Chondrocyte (in vitro differentiated cells): ENCODE measurements at regions not wholly inside any gene's neighbourhood (a gene's known extent, or its start where the extent isn't known, plus 50 kb on each side); places are given as distances from the start of the nearest gene placed in this dataset.

Experiments used
- DNase-seq: peaks from one replicate; pipeline ENCODE4 v3.0.0; 2021; ENCODE audit warnings: mixed read lengths, low spot score
- H3K27ac Mint-ChIP-seq: one replicate; pipeline ENCODE4 v1.8.0; 2021; ENCODE audit warnings: mild to moderate bottlenecking, moderate library complexity, mixed read lengths; ENCODE audit not compliant: unreplicated experiment
- H3K27me3 Mint-ChIP-seq: 2 replicates; pipeline ENCODE4 v1.8.0; 2021; ENCODE audit warnings: low read depth, mixed read lengths
- H3K36me3 Mint-ChIP-seq: 2 replicates; pipeline ENCODE4 v1.8.0; 2021; ENCODE audit warnings: low read depth, mixed read lengths
- H3K4me1 Mint-ChIP-seq: 2 replicates; pipeline ENCODE4 v1.8.0; 2021; ENCODE audit warnings: low read depth, mild to moderate bottlenecking, mixed read lengths
- H3K4me3 Mint-ChIP-seq: one replicate; pipeline ENCODE4 v1.8.0; 2021; ENCODE audit warnings: mild to moderate bottlenecking, moderate library complexity, mixed read lengths; ENCODE audit not compliant: unreplicated experiment
- H3K9me3 Mint-ChIP-seq: 2 replicates; pipeline ENCODE4 v1.8.0; 2021; ENCODE audit warnings: low read depth, mixed read lengths
- TF ChIP-seq, protein P1 (sequence below): fragments of 200-600 bp; sonication (generic); IDR thresholded peaks from 2 replicates; pipeline ENCODE4 v1.5.0; 2021; ENCODE audit warnings: antibody characterized with exemption, mild to moderate bottlenecking, moderate library complexity

DNA sequence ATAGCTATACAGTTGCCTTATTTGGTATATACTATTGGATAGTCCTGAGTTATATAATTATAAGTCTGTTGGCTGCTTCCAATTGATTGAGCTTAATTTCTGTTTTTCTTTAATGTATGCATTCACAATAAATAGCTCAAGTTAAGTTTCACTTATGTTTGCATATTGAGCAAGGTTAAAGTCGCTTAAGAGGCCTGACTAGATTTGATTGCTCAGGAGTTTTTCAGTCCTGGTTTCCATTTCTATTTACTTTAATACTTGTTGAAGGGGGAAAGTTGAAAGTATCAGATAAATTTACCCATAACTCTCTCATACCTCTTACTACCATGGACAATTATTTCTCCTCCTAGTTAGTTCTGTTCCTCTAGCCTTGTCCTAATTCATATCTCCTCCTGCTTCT is 294.7 kb downstream of the ARL4A start:
- no peak for DNase-seq
- no peak overlapping the region for H3K27ac Mint-ChIP-seq
- H3K4me1 Mint-ChIP-seq = peaks cover 3% of the 10 kb centered on the region
- TF ChIP-seq, protein P1, sequence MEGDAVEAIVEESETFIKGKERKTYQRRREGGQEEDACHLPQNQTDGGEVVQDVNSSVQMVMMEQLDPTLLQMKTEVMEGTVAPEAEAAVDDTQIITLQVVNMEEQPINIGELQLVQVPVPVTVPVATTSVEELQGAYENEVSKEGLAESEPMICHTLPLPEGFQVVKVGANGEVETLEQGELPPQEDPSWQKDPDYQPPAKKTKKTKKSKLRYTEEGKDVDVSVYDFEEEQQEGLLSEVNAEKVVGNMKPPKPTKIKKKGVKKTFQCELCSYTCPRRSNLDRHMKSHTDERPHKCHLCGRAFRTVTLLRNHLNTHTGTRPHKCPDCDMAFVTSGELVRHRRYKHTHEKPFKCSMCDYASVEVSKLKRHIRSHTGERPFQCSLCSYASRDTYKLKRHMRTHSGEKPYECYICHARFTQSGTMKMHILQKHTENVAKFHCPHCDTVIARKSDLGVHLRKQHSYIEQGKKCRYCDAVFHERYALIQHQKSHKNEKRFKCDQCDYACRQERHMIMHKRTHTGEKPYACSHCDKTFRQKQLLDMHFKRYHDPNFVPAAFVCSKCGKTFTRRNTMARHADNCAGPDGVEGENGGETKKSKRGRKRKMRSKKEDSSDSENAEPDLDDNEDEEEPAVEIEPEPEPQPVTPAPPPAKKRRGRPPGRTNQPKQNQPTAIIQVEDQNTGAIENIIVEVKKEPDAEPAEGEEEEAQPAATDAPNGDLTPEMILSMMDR = no peak
- H3K27me3 Mint-ChIP-seq = peaks cover 2% of the 10 kb centered on the region
- no peak overlapping the region for H3K4me3 Mint-ChIP-seq
- no peaks in the 10 kb centered on the region for H3K36me3 Mint-ChIP-seq
- H3K9me3 Mint-ChIP-seq = no peaks in the 10 kb centered on the region

DNA sequence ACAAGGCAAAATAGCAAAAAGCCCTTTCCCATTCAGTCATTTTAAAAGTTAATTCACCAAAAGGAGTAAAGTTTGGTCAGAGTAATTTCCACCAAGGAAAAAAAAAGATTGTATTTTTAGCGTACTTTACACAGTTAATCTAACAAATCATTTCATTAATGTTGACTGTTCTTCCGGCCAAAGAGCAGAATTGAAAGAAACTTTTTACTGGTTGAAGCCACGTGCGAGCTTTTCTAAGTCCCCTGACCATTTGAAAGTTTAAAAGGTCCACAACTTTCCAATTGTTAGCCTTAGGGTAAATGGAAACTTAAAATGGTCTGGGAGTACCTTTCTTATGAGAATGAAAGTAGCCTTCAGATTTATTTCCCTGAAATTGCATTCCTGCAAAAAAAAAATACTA is 296.7 kb downstream of the ARL4A start:
- no peak overlapping the region for H3K4me3 Mint-ChIP-seq
- H3K4me1 Mint-ChIP-seq = peaks cover 5% of the 10 kb centered on the region
- no peak overlapping the region for H3K27ac Mint-ChIP-seq
- no peak for DNase-seq
- H3K9me3 Mint-ChIP-seq = no peaks in the 10 kb centered on the region
- TF ChIP-seq, protein P1 = no peak
- H3K36me3 Mint-ChIP-seq = no peaks in the 10 kb centered on the region
- peaks cover 2% of the 10 kb centered on the region for H3K27me3 Mint-ChIP-seq

DNA sequence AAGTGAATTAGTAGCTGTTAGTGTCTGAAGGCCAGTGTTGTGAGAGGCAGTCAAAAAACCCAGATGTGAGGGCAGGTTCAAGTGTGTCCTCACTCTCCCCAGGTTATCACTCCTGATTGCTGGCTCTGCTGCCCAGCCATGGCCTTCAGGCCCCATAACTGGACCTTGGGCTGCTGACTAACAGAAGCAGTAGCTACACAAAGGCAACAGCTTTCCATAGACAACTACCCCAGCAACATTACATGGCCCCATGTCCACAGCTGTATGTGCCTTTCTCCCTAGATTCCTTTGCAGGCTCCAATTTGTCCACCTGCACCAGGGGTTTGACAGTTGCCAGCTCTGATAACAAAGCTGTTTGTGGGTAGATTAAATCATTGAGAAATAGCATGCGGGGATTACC is 297.8 kb downstream of the ARL4A start:
- Mint-ChIP-seq H3K4me3 (no peak overlapping the region), H3K27ac (no peak overlapping the region), H3K4me1 (peaks cover 6% of the 10 kb centered on the region), H3K27me3 (peaks cover 2% of the 10 kb centered on the region), H3K9me3 (no peaks in the 10 kb centered on the region), H3K36me3 (no peaks in the 10 kb centered on the region)
- DNase-seq = no peak
- TF ChIP-seq, protein P1 = no peak

DNA sequence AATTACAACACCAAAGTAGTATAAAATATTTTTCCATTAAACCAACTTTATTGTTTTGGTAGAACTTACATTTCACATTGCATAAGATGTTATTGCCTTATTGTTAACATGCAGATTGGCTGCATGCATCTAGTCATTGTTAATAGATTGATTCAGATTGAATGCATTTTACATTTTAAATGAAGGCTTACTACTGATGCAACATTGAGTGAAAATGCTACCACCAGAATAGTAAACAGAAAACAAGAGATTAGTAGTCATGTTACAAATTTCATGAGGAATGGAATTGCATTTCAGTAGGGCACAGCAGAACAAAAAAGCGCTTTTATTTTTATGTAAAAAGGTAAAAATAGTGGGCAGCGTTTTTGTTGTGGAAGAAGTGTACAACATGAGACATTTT is 298.3 kb downstream of the ARL4A start:
- TF ChIP-seq, protein P1 = no peak
- no peaks in the 10 kb centered on the region for H3K9me3 Mint-ChIP-seq
- H3K4me1 Mint-ChIP-seq = peaks cover 6% of the 10 kb centered on the region
- H3K27me3 Mint-ChIP-seq = peaks cover 2% of the 10 kb centered on the region
- DNase-seq = no peak
- H3K27ac Mint-ChIP-seq = no peak overlapping the region
- no peak overlapping the region for H3K4me3 Mint-ChIP-seq
- no peaks in the 10 kb centered on the region for H3K36me3 Mint-ChIP-seq

DNA sequence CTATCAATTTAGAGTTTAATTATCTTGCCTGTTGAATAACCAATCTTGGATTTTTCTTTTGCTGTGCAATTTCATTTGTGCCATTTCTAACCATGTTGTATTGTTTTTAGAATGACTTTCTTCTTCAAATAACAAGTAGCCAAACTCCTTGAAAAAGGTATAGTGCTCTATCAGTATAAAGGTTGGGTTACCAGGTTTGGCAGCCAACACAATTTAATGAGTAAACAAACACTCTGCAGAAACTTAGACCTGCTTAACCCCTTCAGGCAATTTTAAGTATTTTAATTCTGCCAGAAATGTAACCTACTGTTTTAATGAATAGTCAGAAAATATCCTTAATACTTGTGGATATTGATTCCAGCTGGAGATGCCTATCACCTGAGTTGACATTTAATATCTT is 299.8 kb downstream of the ARL4A start:
- H3K36me3 Mint-ChIP-seq = no peaks in the 10 kb centered on the region
- no peak for DNase-seq
- no peak overlapping the region for H3K4me3 Mint-ChIP-seq
- H3K4me1 Mint-ChIP-seq = peaks cover 6% of the 10 kb centered on the region
- no peak overlapping the region for H3K27ac Mint-ChIP-seq
- TF ChIP-seq, protein P1 = no peak
- H3K9me3 Mint-ChIP-seq = no peaks in the 10 kb centered on the region
- no peaks in the 10 kb centered on the region for H3K27me3 Mint-ChIP-seq
